Thoracic aorta (tissue), 2 donors: ENCODE measurements at regions not wholly inside any gene's neighbourhood (a gene's known extent, or its start where the extent isn't known, plus 50 kb on each side); places are given as distances from the start of the nearest gene placed in this dataset.

Source experiments
- ATAC-seq: fragments of 150-250 bp; one replicate; pipeline ENCODE4 v1.8.0; 2017; ENCODE audit warnings: low read depth; ENCODE audit not compliant: insufficient number of reproducible peaks, low FRiP score
- DNase-seq: peaks from one replicate; pipeline ENCODE4 v3.0.0-alpha.2; 2020; ENCODE audit warnings: low spot score
- H3K27ac ChIP-seq, 2 donors: fragments of 200-600 bp; sonication (generic); 1 replicate in 1 of 2; 2 replicates in 1 of 2; pipeline ENCODE4 v1.5.1; 2016; ENCODE audit warnings: mild to moderate bottlenecking in 2 of 2, moderate library complexity in 2 of 2
- H3K27me3 ChIP-seq: fragments of 200-600 bp; sonication (generic); replicated peaks from 2 replicates; pipeline ENCODE4 v1.6.0; 2016; ENCODE audit warnings: mild to moderate bottlenecking; ENCODE audit not compliant: insufficient read depth
- H3K36me3 ChIP-seq: fragments of 200-600 bp; sonication (generic); one replicate; pipeline ENCODE4 v1.5.1; 2016
- H3K4me1 ChIP-seq, 2 donors: fragments of 200-600 bp; sonication (generic); 1 replicate in 1 of 2; 2 replicates in 1 of 2; pipeline versions ENCODE4 v1.5.1 to v1.6.0; 2016; ENCODE audit warnings: low read depth in 2 of 2, mild to moderate bottlenecking in 1 of 2; ENCODE audit not compliant: control insufficient read depth in 1 of 2
- H3K4me3 ChIP-seq: fragments of 200-600 bp; sonication (generic); 2 replicates; pipeline ENCODE4 v1.5.1; 2016; ENCODE audit warnings: mild to moderate bottlenecking
- H3K9me3 ChIP-seq: fragments of 200-600 bp; sonication (generic); 2 replicates; pipeline ENCODE4 v1.5.1; 2016
- TF ChIP-seq, protein P1 (sequence below): fragments of 200-600 bp; sonication (generic); IDR thresholded peaks from one replicate; pipeline ENCODE4 v1.5.1; 2019; ENCODE audit warnings: antibody characterized with exemption

DNA sequence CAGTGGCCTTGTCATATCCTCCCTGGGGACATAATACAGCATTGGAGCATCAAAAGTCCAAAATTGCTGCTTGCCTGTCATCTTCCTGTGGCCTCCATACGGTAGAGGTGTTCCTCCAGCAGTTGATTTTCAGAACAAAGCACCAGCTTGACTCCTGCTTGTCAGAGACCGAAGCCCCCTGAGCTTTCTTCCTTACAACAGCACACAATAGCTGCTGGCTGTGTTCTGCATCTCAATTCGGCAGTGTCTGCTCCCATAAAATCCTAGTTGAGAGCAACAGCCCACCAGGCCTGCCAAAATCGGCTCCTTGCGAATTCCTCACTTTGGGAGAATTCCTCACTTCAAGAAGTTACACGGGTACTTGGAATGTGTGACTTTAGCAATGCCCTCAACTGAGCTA lies 372.9 kb downstream of the SAMD5 start:
- TF ChIP-seq, protein P1, sequence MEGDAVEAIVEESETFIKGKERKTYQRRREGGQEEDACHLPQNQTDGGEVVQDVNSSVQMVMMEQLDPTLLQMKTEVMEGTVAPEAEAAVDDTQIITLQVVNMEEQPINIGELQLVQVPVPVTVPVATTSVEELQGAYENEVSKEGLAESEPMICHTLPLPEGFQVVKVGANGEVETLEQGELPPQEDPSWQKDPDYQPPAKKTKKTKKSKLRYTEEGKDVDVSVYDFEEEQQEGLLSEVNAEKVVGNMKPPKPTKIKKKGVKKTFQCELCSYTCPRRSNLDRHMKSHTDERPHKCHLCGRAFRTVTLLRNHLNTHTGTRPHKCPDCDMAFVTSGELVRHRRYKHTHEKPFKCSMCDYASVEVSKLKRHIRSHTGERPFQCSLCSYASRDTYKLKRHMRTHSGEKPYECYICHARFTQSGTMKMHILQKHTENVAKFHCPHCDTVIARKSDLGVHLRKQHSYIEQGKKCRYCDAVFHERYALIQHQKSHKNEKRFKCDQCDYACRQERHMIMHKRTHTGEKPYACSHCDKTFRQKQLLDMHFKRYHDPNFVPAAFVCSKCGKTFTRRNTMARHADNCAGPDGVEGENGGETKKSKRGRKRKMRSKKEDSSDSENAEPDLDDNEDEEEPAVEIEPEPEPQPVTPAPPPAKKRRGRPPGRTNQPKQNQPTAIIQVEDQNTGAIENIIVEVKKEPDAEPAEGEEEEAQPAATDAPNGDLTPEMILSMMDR = no peak
- Histone ChIP-seq H3K27me3 (no peaks in the 10 kb centered on the region), H3K36me3 (no peaks in the 10 kb centered on the region), H3K4me1 (no peaks in the 10 kb centered on the region), H3K9me3 (no peaks in the 10 kb centered on the region), H3K27ac (no peak overlapping the region), H3K4me3 (no peak overlapping the region)
- ATAC-seq = no peak
- DNase-seq = no peak

DNA sequence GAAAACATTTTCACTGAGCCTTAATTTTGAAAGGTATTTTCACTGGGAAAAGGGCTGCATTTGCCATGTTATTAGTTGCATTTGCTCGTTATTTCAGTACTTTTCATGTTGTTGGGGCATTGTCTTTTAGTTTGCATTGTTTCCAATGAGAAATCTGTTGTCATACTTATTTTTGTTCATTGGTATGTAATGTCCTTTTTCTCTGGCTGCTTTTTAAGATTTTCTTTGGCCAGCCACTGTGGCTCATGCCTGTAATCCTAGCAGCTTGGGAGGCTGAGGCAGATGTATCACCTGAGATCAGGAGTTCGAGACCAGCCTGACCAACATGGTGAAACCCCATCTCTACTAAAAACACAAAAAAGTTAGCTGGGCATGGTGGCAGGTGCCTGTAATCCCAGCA lies 379.9 kb downstream of the SAMD5 start:
- Histone ChIP-seq H3K4me1 (no peaks in the 10 kb centered on the region), H3K36me3 (no peaks in the 10 kb centered on the region), H3K9me3 (no peaks in the 10 kb centered on the region), H3K4me3 (no peak overlapping the region), H3K27me3 (no peaks in the 10 kb centered on the region), H3K27ac (no peak overlapping the region)
- ATAC-seq (no peak), DNase-seq (no peak)
- TF ChIP-seq, protein P1 = no peak

DNA sequence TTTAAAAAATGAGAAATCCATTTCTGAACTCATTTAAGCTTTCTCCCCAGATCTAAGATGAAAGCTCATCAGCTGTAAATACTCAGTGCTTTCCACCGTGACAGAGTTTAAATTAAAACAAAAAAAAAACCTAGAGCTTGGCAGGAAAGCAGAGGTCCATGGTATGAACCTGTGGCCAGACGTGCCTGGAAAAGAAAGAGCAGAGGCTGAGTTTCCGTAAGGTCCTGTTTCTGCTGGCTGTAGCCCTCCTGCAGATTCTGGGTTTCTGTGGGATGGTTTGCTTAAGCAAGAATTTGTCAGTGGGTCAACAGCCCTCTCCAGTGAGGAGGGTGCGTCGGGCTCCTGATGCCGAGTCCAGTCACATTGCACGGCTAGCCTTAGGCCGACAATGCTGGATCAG lies 383.2 kb downstream of the SAMD5 start:
- DNase-seq (no peak), ATAC-seq (no peak)
- Histone ChIP-seq H3K9me3 (no peaks in the 10 kb centered on the region), H3K27ac (no peak overlapping the region), H3K4me1 (no peaks in the 10 kb centered on the region), H3K4me3 (no peak overlapping the region), H3K27me3 (no peaks in the 10 kb centered on the region), H3K36me3 (no peaks in the 10 kb centered on the region)
- TF ChIP-seq, protein P1 = no peak

DNA sequence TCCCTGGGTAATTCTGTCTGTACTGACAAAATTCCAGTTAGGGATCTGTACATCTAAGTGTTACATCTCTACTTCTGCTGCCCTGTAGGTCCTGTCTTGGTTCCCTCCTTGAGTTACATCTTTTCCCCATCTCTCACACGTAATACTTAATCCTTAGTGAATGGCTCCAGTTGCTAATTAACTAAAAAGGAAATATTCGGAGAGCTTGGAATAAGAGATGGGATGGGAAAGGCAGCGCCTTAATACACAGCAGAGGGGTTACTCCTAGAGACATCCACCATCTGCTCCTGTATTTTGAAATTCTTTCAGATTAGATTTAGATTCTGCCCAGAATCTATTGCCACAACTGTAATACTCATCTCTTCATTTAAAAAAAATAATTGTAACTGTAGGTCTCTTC lies 384.0 kb downstream of the SAMD5 start:
- Histone ChIP-seq H3K4me3 (no peak overlapping the region), H3K27me3 (no peaks in the 10 kb centered on the region), H3K9me3 (no peaks in the 10 kb centered on the region), H3K4me1 (no peaks in the 10 kb centered on the region), H3K27ac (no peak overlapping the region), H3K36me3 (no peaks in the 10 kb centered on the region)
- TF ChIP-seq, protein P1 = no peak
- no peak for ATAC-seq
- no peak for DNase-seq

DNA sequence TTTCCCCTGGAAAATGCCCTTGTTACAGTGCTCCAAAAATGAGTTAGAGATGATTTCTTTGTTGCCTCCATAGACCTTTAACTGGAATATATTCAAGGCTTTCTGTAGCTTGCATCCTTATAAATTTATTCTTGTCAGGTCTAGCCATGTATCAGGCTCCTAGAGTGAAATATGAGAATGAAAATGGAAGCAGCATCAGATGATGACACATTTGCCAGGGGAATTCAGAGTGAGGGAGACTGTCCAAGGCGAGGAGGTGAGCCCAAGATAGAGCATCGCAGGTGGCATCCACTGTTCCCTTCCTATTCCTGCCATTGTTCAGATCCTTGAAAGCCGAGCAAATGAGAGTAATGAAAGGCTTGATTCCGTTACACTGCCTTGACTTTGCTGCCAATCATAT lies 386.8 kb downstream of the SAMD5 start:
- Histone ChIP-seq H3K9me3 (no peaks in the 10 kb centered on the region), H3K27ac (no peak overlapping the region), H3K36me3 (no peaks in the 10 kb centered on the region), H3K27me3 (no peaks in the 10 kb centered on the region), H3K4me1 (no peaks in the 10 kb centered on the region), H3K4me3 (no peak overlapping the region)
- TF ChIP-seq, protein P1 = no peak
- ATAC-seq = no peak
- no peak for DNase-seq
